GM12872 (cell line): ENCODE measurements at regions not wholly inside any gene's neighbourhood (a gene's known extent, or its start where the extent isn't known, plus 50 kb on each side); places are given as distances from the start of the nearest gene placed in this dataset.

Experiments used
- CTCF ChIP-seq: IDR thresholded peaks from 3 replicates; pipeline ENCODE4 v1.5.1; 2011; ENCODE audit warnings: low read depth, mild to moderate bottlenecking, low read length, moderate library complexity; ENCODE audit not compliant: insufficient read depth

- no peak for TF ChIP-seq CTCF
These were observed 209.9 kb upstream of the VLDLR start for GRCh38 chr9:2411459-2412215.

GRCh38 chr9:2413160-2413805 is 208.3 kb upstream of the VLDLR start:
- no peak for TF ChIP-seq CTCF

GRCh38 chr9:2414465-2414864 is 207.1 kb upstream of the VLDLR start:
- no peak for TF ChIP-seq CTCF

GRCh38 chr9:2415326-2415725 is 206.3 kb upstream of the VLDLR start:
- TF ChIP-seq CTCF = no peak

GRCh38 chr9:2417730-2418129 is 203.9 kb upstream of the VLDLR start:
- no peak for TF ChIP-seq CTCF

GRCh38 chr9:2418619-2419018 is 203.0 kb upstream of the VLDLR start:
- TF ChIP-seq CTCF = no peak

- no peak for TF ChIP-seq CTCF
These were observed 202.2 kb upstream of the VLDLR start for GRCh38 chr9:2419347-2419746.
